Right atrium auricular region (tissue), 2 donors: ENCODE measurements at regions not wholly inside any gene's neighbourhood (a gene's known extent, or its start where the extent isn't known, plus 50 kb on each side); places are given as distances from the start of the nearest gene placed in this dataset.

Source experiments
- DNase-seq: peaks from one replicate; pipeline ENCODE4 v3.0.0-alpha.2; 2019; ENCODE audit warnings: low spot score
- H3K27ac ChIP-seq, 2 donors: fragments of 200-600 bp; sonication (generic); 1 replicate in 1 of 2; 2 replicates in 1 of 2; pipeline ENCODE4 v1.5.1; 2016 to 2019
- H3K27me3 ChIP-seq, 2 donors: fragments of 200-600 bp; sonication (generic); one replicate each; pipeline versions ENCODE4 v1.5.1 to v1.6.0; 2017 to 2019
- H3K36me3 ChIP-seq: fragments of 200-600 bp; sonication (generic); one replicate; pipeline ENCODE4 v1.5.1; 2016
- H3K4me1 ChIP-seq, 2 donors: fragments of 200-600 bp; sonication (generic); one replicate each; pipeline versions ENCODE4 v1.5.1 to v1.6.0; 2017 to 2019
- H3K4me3 ChIP-seq, 2 donors: fragments of 200-600 bp; sonication (generic); 1 replicate in 1 of 2; 2 replicates in 1 of 2; pipeline ENCODE4 v1.5.1; 2017 to 2019; ENCODE audit warnings: mild to moderate bottlenecking in 1 of 2, moderate library complexity in 1 of 2
- H3K9me3 ChIP-seq, 2 donors: fragments of 200-600 bp; sonication (generic); one replicate each; pipeline ENCODE4 v1.5.1; 2019
- CTCF ChIP-seq, 2 donors: fragments of 200-600 bp; sonication (generic); IDR thresholded peaks; one replicate each; pipeline ENCODE4 v1.5.1; 2019; ENCODE audit warnings: antibody characterized with exemption in 2 of 2

- H3K36me3 ChIP-seq: no peaks in the 10 kb centered on the region
- no peaks in the 10 kb centered on the region for H3K4me1 ChIP-seq
- no peak for DNase-seq
- TF ChIP-seq CTCF (IDR thresholded peaks at IDR 0.05): no peak
- H3K27me3 ChIP-seq: no peaks in the 10 kb centered on the region
- no peak overlapping the region for H3K27ac ChIP-seq
- no peaks in the 10 kb centered on the region for H3K9me3 ChIP-seq
- H3K4me3 ChIP-seq: no peak overlapping the region
Measured at GRCh38 chr1:60287536-60287935, 214.0 kb upstream of the C1orf87 start.

- no peak overlapping the region for H3K4me3 ChIP-seq
- H3K27ac ChIP-seq: no peak overlapping the region
- no peaks in the 10 kb centered on the region for H3K27me3 ChIP-seq
- no peak for DNase-seq
- peaks cover 0 to 12% of the 10 kb centered on the region in 2 donors for H3K4me1 ChIP-seq
- TF ChIP-seq CTCF (IDR thresholded peaks at IDR 0.05): no peak
- no peaks in the 10 kb centered on the region for H3K36me3 ChIP-seq
- H3K9me3 ChIP-seq: no peaks in the 10 kb centered on the region
Measured at GRCh38 chr1:60283690-60284089, 210.1 kb upstream of the C1orf87 start.

- Histone ChIP-seq H3K27me3 (no peaks in the 10 kb centered on the region), H3K4me3 (no peak overlapping the region), H3K9me3 (no peaks in the 10 kb centered on the region), H3K36me3 (no peaks in the 10 kb centered on the region), H3K27ac (no peak overlapping the region), H3K4me1 (peaks cover 0 to 12% of the 10 kb centered on the region in 2 donors)
- peak; percentile 77 for DNase-seq
- TF ChIP-seq CTCF (IDR thresholded peaks at IDR 0.05): peak; percentile 73 to 96
Measured at GRCh38 chr1:60281360-60281932, 207.9 kb upstream of the C1orf87 start.

- H3K4me3 ChIP-seq: no peak overlapping the region
- no peak for DNase-seq
- TF ChIP-seq CTCF (IDR thresholded peaks at IDR 0.05): no peak
- peaks cover 0 to 12% of the 10 kb centered on the region in 2 donors for H3K4me1 ChIP-seq
- no peak overlapping the region for H3K27ac ChIP-seq
- H3K9me3 ChIP-seq: no peaks in the 10 kb centered on the region
- H3K27me3 ChIP-seq: no peaks in the 10 kb centered on the region
- no peaks in the 10 kb centered on the region for H3K36me3 ChIP-seq
Measured at GRCh38 chr1:60280819-60281218, 207.2 kb upstream of the C1orf87 start.

GRCh38 chr1:60280256-60280655 lies 206.7 kb upstream of the C1orf87 start:
- H3K4me1 ChIP-seq: peaks cover 0 to 12% of the 10 kb centered on the region in 2 donors
- H3K36me3 ChIP-seq: no peaks in the 10 kb centered on the region
- H3K4me3 ChIP-seq: no peak overlapping the region
- TF ChIP-seq CTCF (IDR thresholded peaks at IDR 0.05): no peak
- H3K27ac ChIP-seq: no peak overlapping the region
- no peak for DNase-seq
- H3K27me3 ChIP-seq: no peaks in the 10 kb centered on the region
- no peaks in the 10 kb centered on the region for H3K9me3 ChIP-seq

GRCh38 chr1:60279798-60280197 lies 206.2 kb upstream of the C1orf87 start:
- Histone ChIP-seq H3K4me1 (peaks cover 0 to 12% of the 10 kb centered on the region in 2 donors), H3K27me3 (no peaks in the 10 kb centered on the region), H3K27ac (no peak overlapping the region), H3K36me3 (no peaks in the 10 kb centered on the region), H3K9me3 (no peaks in the 10 kb centered on the region), H3K4me3 (no peak overlapping the region)
- TF ChIP-seq CTCF (IDR thresholded peaks at IDR 0.05): no peak
- no peak for DNase-seq
